ENCODE measurements at regions not wholly inside any gene's neighbourhood (a gene's known extent, or its start where the extent isn't known, plus 50 kb on each side); places are given as distances from the start of the nearest gene placed in this dataset.

- DNase-seq, result no peak
Observed at GRCh38 chr13:89686171-89686570, 1661.3 kb upstream of the MIR17HG start.

GRCh38 chr13:89687066-89687465 is 1660.4 kb upstream of the MIR17HG start:
- DNase-seq, result no peak

DNA sequence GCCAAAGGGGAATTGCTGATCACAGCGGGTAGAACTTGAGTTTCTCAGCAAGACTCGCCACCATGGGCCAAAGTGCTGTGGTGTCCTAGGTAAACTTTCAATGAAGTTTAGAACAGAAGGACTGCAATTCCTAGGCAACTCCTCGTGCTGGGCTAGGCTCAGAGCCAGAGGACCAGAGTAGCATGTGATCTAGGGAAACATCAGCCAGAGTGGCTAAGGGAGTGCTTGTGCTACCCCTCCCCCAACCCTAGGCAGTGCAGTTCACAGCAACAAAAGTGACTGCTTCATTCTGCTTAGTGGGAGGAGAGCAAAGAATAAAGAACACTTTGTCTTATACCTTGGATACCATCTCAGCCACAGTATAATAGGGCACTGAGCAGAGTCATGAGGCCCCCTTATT is 1658.6 kb upstream of the MIR17HG start:
- no peak for DNase-seq

DNA sequence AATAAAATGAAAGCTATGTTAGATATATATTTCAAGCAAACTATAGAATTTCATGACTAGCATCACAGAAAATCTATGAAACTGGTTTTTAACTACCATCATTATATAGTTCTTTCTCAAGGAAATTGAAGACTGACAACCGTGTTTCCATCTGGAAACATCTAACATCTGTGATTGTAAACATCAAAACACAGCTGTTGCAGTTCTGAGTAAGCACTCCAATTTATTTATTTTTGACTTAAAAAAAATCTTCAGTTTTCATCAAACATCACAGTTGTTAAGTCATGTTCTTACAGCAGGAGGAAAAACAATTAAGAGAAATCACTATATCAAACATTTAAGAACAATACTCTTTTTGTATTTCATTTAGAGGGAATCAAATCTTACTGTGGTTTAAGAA is 1653.0 kb upstream of the MIR17HG start:
- DNase-seq, result no peak

DNA sequence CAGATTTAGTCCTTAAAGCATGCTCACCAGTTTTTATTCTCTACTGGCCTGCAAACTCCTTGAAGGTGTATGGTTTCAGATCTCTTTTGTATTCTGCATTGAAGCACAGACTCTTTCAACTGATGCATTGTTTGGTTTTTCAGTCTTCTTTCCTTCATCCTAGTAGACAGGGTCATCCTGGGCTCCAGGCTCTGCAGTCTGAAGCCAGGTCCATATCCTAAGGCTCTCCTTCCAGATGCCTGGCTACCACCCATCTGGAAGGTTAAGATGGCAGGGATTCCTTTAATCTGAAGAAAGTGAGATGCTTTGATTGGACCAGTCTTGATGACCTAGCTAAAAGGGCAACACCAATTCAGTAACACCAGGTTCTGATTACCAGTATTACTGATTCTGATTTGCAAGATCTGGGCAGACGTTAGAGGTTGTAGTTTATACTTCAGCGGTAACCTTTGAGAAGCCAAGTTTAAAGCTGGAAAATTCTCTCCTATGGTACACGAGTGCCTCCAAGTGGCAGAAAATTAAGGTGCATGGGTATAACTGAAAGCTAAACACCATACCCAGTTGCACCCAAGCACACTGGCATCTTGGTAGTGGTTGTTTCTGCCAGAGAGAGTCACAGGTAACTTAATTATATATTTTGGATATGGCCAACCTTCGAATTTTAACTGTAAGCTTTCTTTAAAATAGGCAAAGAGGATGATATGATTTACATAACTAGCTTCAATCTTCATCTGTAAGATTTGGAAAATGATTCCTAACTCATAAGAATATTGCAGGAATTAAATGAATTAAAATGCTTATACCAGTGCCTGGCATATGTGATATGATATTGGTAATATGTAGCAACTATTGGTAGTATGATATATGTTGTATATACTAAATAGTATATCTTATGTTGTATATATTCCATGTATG is 1651.9 kb upstream of the MIR17HG start:
- peak; percentile 53 for DNase-seq

GRCh38 chr13:89701913-89702312 is 1645.6 kb upstream of the MIR17HG start:
- no peak for DNase-seq

GRCh38 chr13:89704040-89704439 is 1643.4 kb upstream of the MIR17HG start:
- no peak for DNase-seq

DNA sequence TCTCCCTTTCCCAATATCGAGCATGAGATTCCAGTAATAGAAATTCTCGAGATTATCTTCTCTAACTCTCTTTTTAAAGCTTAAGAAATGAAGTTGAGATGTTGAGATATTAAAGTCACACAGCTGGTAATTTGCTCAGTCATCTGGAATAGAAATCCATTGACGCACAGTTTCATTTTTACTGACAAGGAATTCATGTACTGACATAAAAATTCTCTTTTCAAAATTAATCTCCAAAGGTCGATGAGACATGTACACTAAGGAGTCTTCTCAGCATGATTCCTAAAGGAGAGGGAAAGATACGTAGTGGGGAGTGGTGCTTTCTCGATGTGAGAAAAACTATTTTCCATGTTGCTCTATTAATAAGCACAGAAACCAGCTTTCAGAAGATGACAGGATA is 1639.5 kb upstream of the MIR17HG start:
- DNase-seq, result no peak

GRCh38 chr13:89721216-89721615 is 1626.3 kb upstream of the MIR17HG start:
- DNase-seq, result no peak

DNA sequence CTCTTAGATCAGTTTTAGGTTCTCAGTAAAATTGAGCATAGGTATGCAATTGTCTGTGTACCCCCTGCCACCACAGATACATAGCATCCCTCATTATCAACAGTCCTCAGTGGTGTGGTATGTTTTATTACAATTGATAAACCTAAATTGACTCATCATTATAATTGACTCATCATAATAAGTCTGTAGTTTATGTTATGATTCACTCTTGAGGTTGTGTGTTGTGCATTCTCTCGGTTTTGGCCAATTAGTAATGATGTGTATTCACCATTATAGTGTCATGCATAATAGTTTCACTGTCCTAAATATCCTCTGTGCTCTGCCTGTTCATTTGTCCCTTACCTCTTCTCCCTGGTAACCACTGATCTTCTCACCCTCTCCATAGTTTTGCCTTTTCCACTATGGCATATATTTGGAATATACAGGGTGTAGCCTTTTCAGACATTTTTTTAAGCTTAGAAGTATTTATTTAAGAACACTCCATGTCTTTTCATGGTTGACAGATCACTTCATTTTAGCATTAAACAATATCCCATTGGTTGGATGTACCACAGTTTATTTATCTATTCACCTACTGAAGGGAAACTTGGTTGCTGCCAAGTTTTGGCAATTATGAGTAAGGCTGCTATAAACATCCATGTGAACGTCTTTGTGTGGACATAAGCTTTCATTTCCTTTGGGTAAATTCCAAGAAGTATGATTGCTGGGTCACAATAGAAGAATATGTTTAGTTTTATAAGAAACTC is 1620.6 kb upstream of the MIR17HG start:
- DNase-seq, result no peak

GRCh38 chr13:89733829-89734228 is 1613.7 kb upstream of the MIR17HG start:
- no peak for DNase-seq

- DNase-seq, result no peak
Observed at GRCh38 chr13:89737051-89737450, 1610.4 kb upstream of the MIR17HG start.

GRCh38 chr13:89738072-89738471 is 1609.4 kb upstream of the MIR17HG start:
- no peak for DNase-seq

GRCh38 chr13:89740994-89741685 is 1606.3 kb upstream of the MIR17HG start:
- no peak for DNase-seq

GRCh38 chr13:89746554-89746953 is 1600.9 kb upstream of the MIR17HG start:
- DNase-seq, result no peak

DNA sequence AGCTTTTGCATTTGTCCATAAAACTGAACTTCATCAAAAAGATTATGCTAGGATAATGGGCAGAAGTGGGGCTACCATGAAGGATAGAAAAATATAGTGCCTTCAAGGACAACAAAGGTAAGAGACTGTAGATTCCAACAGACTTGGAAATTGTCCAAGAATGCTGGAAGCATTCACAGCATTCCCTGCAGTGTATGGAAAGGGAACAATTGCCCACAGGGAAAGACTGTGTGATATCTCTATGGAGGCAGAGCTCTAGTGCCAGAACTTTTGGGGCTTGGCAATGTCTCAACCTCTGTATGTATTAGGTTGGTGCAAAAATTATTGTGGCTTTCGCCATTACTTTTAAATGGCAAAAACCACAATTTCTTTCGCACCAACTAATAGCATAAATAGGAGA is 1598.8 kb upstream of the MIR17HG start:
- DNase-seq, result no peak

DNA sequence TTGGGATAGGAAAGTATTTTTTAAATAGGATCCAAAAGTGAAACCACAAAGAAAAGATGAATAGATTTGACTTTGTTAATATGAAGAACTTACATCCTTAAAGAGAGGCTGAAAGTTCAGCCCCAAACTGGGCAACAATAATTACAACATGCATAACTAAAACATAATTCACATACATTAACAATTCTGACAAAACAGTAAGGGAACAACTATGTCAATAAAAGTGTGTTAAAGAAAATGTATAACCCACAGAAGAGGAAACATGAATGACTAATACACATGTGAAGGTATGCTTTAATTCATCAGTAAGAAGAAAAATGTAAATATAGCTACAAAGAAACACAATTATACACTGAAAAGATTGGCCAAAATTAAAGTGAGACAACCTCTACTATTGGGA is 1597.6 kb upstream of the MIR17HG start:
- DNase-seq, result no peak

DNA sequence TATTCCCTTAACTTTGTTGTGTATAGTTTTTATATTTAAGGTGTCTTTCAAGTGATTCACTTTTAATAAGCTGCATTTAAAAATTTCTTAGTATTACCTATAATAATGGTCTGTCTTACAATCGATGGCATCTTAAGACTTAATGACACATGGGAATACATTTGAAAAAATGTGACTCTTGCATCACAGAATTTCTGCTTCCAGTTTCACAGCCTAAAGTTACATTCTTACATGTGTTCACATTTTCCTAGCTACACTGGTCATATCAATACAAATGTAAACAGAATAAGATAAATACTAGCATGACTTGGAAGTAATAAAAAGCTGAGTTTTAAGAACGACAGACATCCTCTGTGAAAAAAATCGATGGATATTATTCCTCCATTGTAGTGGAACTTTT is 1597.1 kb upstream of the MIR17HG start:
- DNase-seq, result no peak

GRCh38 chr13:89751432-89751930 is 1596.0 kb upstream of the MIR17HG start:
- no peak for DNase-seq

GRCh38 chr13:89752394-89752793 is 1595.1 kb upstream of the MIR17HG start:
- DNase-seq, result no peak

DNA sequence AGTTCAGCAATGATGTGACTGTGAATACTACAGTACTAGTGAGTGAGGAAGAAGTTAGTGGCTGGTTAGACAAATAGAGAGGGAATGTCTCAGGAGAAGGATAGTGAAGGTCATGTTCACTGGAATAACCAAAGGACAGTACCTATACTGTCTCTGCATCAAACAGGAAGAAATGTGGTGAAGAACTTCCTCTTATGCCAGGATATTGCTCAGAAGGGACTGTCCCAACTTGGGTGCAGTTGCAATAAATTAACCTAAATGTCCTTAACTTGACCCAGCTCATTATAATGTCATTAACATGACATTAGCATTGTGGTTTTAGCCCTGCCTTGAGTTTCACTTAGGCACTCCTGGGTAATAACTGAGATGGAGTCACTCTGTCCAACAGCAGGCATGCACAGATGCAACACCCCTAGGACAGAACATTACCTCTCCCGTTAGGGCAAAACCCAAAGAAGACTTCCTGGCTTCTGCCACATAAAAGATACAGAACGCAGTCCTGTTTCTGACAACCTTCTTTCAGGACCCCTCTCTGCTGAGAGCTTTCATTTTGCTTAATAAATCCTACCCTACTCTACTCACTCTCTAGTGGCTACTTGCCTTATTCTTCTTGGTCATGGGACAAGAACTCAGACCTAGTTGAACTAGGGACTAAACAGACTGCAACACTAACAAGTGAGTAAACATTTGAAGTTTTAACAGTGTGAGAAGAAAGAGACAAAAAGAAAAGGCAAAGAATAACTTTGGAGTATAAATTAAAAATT is 1591.6 kb upstream of the MIR17HG start:
- DNase-seq, result no peak

- no peak for DNase-seq
Observed at GRCh38 chr13:89763005-89763404, 1584.5 kb upstream of the MIR17HG start.
